B cell (primary cell): ENCODE measurements at regions not wholly inside any gene's neighbourhood (a gene's known extent, or its start where the extent isn't known, plus 50 kb on each side); places are given as distances from the start of the nearest gene placed in this dataset.

Experiments used
- EZH2 ChIP-seq: IDR thresholded peaks from 2 replicates; pipeline ENCODE4 v1.6.1; 2012; ENCODE audit warnings: borderline replicate concordance, low read depth, mild to moderate bottlenecking, moderate library complexity, low read length; ENCODE audit not compliant: insufficient read depth, poor library complexity, severe bottlenecking
- TF ChIP-seq, protein P1 (sequence below): fragments of 200-600 bp; IDR thresholded peaks from one replicate; pipeline ENCODE4 v1.8.0; 2022; ENCODE audit warnings: antibody characterized with exemption, mild to moderate bottlenecking

- TF ChIP-seq, protein P1, sequence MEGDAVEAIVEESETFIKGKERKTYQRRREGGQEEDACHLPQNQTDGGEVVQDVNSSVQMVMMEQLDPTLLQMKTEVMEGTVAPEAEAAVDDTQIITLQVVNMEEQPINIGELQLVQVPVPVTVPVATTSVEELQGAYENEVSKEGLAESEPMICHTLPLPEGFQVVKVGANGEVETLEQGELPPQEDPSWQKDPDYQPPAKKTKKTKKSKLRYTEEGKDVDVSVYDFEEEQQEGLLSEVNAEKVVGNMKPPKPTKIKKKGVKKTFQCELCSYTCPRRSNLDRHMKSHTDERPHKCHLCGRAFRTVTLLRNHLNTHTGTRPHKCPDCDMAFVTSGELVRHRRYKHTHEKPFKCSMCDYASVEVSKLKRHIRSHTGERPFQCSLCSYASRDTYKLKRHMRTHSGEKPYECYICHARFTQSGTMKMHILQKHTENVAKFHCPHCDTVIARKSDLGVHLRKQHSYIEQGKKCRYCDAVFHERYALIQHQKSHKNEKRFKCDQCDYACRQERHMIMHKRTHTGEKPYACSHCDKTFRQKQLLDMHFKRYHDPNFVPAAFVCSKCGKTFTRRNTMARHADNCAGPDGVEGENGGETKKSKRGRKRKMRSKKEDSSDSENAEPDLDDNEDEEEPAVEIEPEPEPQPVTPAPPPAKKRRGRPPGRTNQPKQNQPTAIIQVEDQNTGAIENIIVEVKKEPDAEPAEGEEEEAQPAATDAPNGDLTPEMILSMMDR, result no peak
- no peak for TF ChIP-seq EZH2
Observed at GRCh38 chr12:92624236-92624635, 78.6 kb upstream of the PLEKHG7 start.
